IMR-90 (cell line): ENCODE measurements at regions not wholly inside any gene's neighbourhood (a gene's known extent, or its start where the extent isn't known, plus 50 kb on each side); places are given as distances from the start of the nearest gene placed in this dataset.

Experiments used
- ATAC-seq: fragments of 200-7000 bp; cut with Tn5 transposase; 2 replicates; pipeline ENCODE4 v1.9.1; 2020; ENCODE audit warnings: low read depth, mild to moderate bottlenecking, moderate library complexity
- BruUV-seq: library from RNA; stranded (reverse); fragments of 400-500 nt; replicated peaks from 2 replicates; lab custom pipeline; 2021; lab: Mats Ljungman, UMichigan
- CTCF ChIA-PET: fragments of 300-600 bp; formaldehyde crosslinking; extraction: SDS; loops from one replicate; lab custom pipeline; 2021; ENCODE audit warnings: antibody characterized with exemption; lab: Yijun Ruan, JAX
- POLR2A ChIA-PET: fragments of 300-600 bp; sonication (Branson Sonifier 250); formaldehyde crosslinking; loops from one replicate; lab custom pipeline; 2022; ENCODE audit warnings: antibody characterized with exemption; ENCODE audit not compliant: unreplicated experiment; lab: Charles Lee
- DNase-seq: peaks from one replicate; pipeline ENCODE4 v3.0.0; 2013
- H2AFZ ChIP-seq: replicated peaks from 2 replicates; pipeline ENCODE3; 2013; ENCODE audit warnings: low read length, mild to moderate bottlenecking; ENCODE audit not compliant: poor library complexity
- H2AK5ac ChIP-seq: 2 replicates; pipeline ENCODE4 v1.6.1; 2013; ENCODE audit warnings: low read depth, low read length, inconsistent platforms
- H2AK9ac ChIP-seq: replicated peaks from 2 replicates; pipeline ENCODE3; 2013; ENCODE audit warnings: mild to moderate bottlenecking, low read depth, low read length, moderate library complexity; ENCODE audit not compliant: poor library complexity
- H2BK120ac ChIP-seq: 2 replicates; pipeline ENCODE4 v1.6.1; 2013; ENCODE audit warnings: low read depth, low read length, inconsistent platforms
- H2BK15ac ChIP-seq: 3 replicates; pipeline ENCODE4 v1.6.1; 2013; ENCODE audit warnings: low read depth, low read length, inconsistent platforms
- H2BK20ac ChIP-seq: 2 replicates; pipeline ENCODE4 v1.6.1; 2013; ENCODE audit warnings: low read depth, mild to moderate bottlenecking, inconsistent platforms, low read length, moderate library complexity
- H2BK5ac ChIP-seq: 2 replicates; pipeline ENCODE4 v1.6.1; 2013; ENCODE audit warnings: mild to moderate bottlenecking, low read depth, low read length, inconsistent platforms; ENCODE audit not compliant: poor library complexity, severe bottlenecking
- H3K14ac ChIP-seq: replicated peaks from 2 replicates; pipeline ENCODE4 v1.6.1; 2013; ENCODE audit warnings: low read depth, low read length, inconsistent platforms
- H3K18ac ChIP-seq: 2 replicates; pipeline ENCODE4 v1.6.1; 2013; ENCODE audit warnings: low read depth, low read length, control low read depth
- H3K23ac ChIP-seq: 2 replicates; pipeline ENCODE4 v1.6.1; 2013; ENCODE audit warnings: low read depth, low read length, inconsistent platforms
- H3K27ac ChIP-seq: 2 replicates; pipeline ENCODE4 v1.5.1; 2013; ENCODE audit warnings: mild to moderate bottlenecking, control low read depth, low read length; ENCODE audit not compliant: insufficient read depth
- H3K27me3 ChIP-seq: 2 replicates; pipeline ENCODE4 v1.6.1; 2013; ENCODE audit warnings: low read length; ENCODE audit not compliant: control insufficient read depth, insufficient read depth
- H3K36me3 ChIP-seq: 2 replicates; pipeline ENCODE4 v1.6.1; 2013; ENCODE audit warnings: low read length, mixed read lengths; ENCODE audit not compliant: control insufficient read depth, insufficient read depth
- H3K4ac ChIP-seq: 2 replicates; pipeline ENCODE4 v1.6.1; 2013; ENCODE audit warnings: low read depth, low read length, inconsistent platforms
- H3K4me1 ChIP-seq: 2 replicates; pipeline ENCODE4 v1.6.1; 2013; ENCODE audit warnings: low read length, mixed read lengths; ENCODE audit not compliant: control insufficient read depth, insufficient read depth
- H3K4me2 ChIP-seq: 2 replicates; pipeline ENCODE4 v1.6.1; 2013; ENCODE audit warnings: low read depth, mild to moderate bottlenecking, control low read depth, low read length, moderate library complexity
- H3K4me3 ChIP-seq: 2 replicates; pipeline ENCODE4 v1.5.1; 2013; ENCODE audit warnings: low read depth, mild to moderate bottlenecking, control low read depth, low read length, moderate library complexity; ENCODE audit not compliant: insufficient read depth
- H3K56ac ChIP-seq: 2 replicates; pipeline ENCODE4 v1.6.1; 2013; ENCODE audit warnings: low read length, inconsistent platforms; ENCODE audit not compliant: insufficient read depth; ENCODE audit errors: extremely low read depth
- H3K79me1 ChIP-seq, 2 experiments: 2 replicates each; pipeline ENCODE4 v1.6.1; 2013; ENCODE audit warnings: low read length in 2 of 2, inconsistent platforms in 1 of 2, low read depth in 1 of 2
- H3K9ac ChIP-seq: 2 replicates; pipeline ENCODE4 v1.6.1; 2013; ENCODE audit warnings: low read depth, low read length, control low read depth
- H3K9me1 ChIP-seq: 2 replicates; pipeline ENCODE4 v1.6.1; 2013; ENCODE audit warnings: low read length, inconsistent platforms; ENCODE audit not compliant: insufficient read depth
- H3K9me3 ChIP-seq: 2 replicates; pipeline ENCODE4 v1.6.1; 2013; ENCODE audit warnings: low read length; ENCODE audit not compliant: control insufficient read depth, insufficient read depth
- H4K20me1 ChIP-seq: 2 replicates; pipeline ENCODE4 v1.6.1; 2013; ENCODE audit warnings: low read length, inconsistent platforms; ENCODE audit not compliant: insufficient read depth
- H4K5ac ChIP-seq: 2 replicates; pipeline ENCODE4 v1.6.1; 2013; ENCODE audit warnings: mild to moderate bottlenecking, low read depth, low read length, control low read depth
- H4K8ac ChIP-seq, 2 experiments: 2 replicates each; pipeline ENCODE4 v1.6.1; 2013; ENCODE audit warnings: low read depth in 2 of 2, low read length in 2 of 2, control low read depth in 1 of 2, inconsistent platforms in 1 of 2
- H4K91ac ChIP-seq: 2 replicates; pipeline ENCODE4 v1.6.1; 2013; ENCODE audit warnings: low read depth, low read length, inconsistent platforms; ENCODE audit not compliant: insufficient read depth
- BHLHE40 ChIP-seq: fragments of 150-350 bp; IDR thresholded peaks from 2 replicates; pipeline ENCODE4 v1.6.1; 2016; ENCODE audit warnings: mild to moderate bottlenecking, low read depth, low read length
- CEBPB ChIP-seq: IDR thresholded peaks from 2 replicates; pipeline ENCODE4 v1.6.1; 2012; ENCODE audit warnings: low read depth, low read length, improper control_type of control experiment
- CTCF ChIP-seq: conservative IDR thresholded peaks from 2 replicates; pipeline ENCODE4 v1.5.1; 2012; ENCODE audit warnings: mild to moderate bottlenecking, low read depth, low read length, improper control_type of control experiment
- FOS ChIP-seq: fragments of 150-350 bp; IDR thresholded peaks from 2 replicates; pipeline ENCODE4 v1.6.1; 2016; ENCODE audit warnings: low read depth, low read length
- MAFK ChIP-seq: IDR thresholded peaks from 2 replicates; pipeline ENCODE4 v1.6.1; 2012; ENCODE audit warnings: low read depth, low read length, improper control_type of control experiment
- MAZ ChIP-seq: IDR thresholded peaks from 2 replicates; pipeline ENCODE4 v1.6.1; 2012; ENCODE audit warnings: low read depth, mild to moderate bottlenecking, low read length, improper control_type of control experiment, moderate library complexity, borderline replicate concordance
- MXI1 ChIP-seq: IDR thresholded peaks from 2 replicates; pipeline ENCODE4 v1.6.1; 2012; ENCODE audit warnings: low read depth, mild to moderate bottlenecking, low read length, moderate library complexity, borderline replicate concordance
- NFE2L2 ChIP-seq: fragments of 150-350 bp; IDR thresholded peaks from 2 replicates; pipeline ENCODE4 v1.6.1; 2016; ENCODE audit warnings: low read depth, mild to moderate bottlenecking, low read length
- POLR2A ChIP-seq: IDR thresholded peaks from 2 replicates; pipeline ENCODE4 v1.6.1; 2012; ENCODE audit warnings: mild to moderate bottlenecking, low read depth, low read length
- RAD21 ChIP-seq: IDR thresholded peaks from 2 replicates; pipeline ENCODE4 v1.6.1; 2012; ENCODE audit warnings: low read length, improper control_type of control experiment
- RCOR1 ChIP-seq: IDR thresholded peaks from 2 replicates; pipeline ENCODE4 v1.6.1; 2012; ENCODE audit warnings: mild to moderate bottlenecking, low read length, improper control_type of control experiment; ENCODE audit not compliant: insufficient replicate concordance
- SMC3 ChIP-seq: fragments of 150-350 bp; IDR thresholded peaks from 2 replicates; pipeline ENCODE4 v1.6.1; 2016; ENCODE audit warnings: low read depth, mild to moderate bottlenecking, antibody characterized with exemption, low read length, moderate library complexity
- USF2 ChIP-seq: fragments of 150-350 bp; IDR thresholded peaks from 2 replicates; pipeline ENCODE4 v1.6.1; 2017; ENCODE audit warnings: mild to moderate bottlenecking, antibody characterized with exemption, low read length, low read depth
- WGBS, 2 experiments: methylation state at CpG; one replicate each; pipeline versions ENCODE4 v1.1.5 to v1.1.7; 2013; ENCODE audit warnings: missing lambda C conversion rate in 2 of 2; ENCODE audit not compliant: insufficient read length in 1 of 2; ENCODE audit errors: extremely low coverage in 2 of 2; 5-methylcytosine and 5-hydroxymethylcytosine counted together
- dilution Hi-C: fragments of 300-500 bp; cut with HindIII; formaldehyde crosslinking; loops from one replicate; pipeline ENCODE4 v1.14.3; 2018; ENCODE audit warnings: low sequenced_read_pairs; ENCODE audit not compliant: unreplicated experiment
- in situ Hi-C: fragments of 300-500 bp; cut with MboI; formaldehyde crosslinking; loops from 3 replicates; pipeline ENCODE4 v1.14.3; 2019; ENCODE audit warnings: low sequenced_read_pairs, inconsistent platforms, mixed read lengths
- intact Hi-C: fragments of 100-400 bp; cut with micrococcal nuclease; formaldehyde crosslinking; loops from 2 replicates; pipeline ENCODE4 v1.10.0; 2022
- TF ChIP-seq, protein P1 (sequence below): fragments of 150-350 bp; IDR thresholded peaks from 2 replicates; pipeline ENCODE4 v1.6.1; 2016; ENCODE audit warnings: low read depth, mild to moderate bottlenecking, low read length, moderate library complexity, borderline replicate concordance

DNA sequence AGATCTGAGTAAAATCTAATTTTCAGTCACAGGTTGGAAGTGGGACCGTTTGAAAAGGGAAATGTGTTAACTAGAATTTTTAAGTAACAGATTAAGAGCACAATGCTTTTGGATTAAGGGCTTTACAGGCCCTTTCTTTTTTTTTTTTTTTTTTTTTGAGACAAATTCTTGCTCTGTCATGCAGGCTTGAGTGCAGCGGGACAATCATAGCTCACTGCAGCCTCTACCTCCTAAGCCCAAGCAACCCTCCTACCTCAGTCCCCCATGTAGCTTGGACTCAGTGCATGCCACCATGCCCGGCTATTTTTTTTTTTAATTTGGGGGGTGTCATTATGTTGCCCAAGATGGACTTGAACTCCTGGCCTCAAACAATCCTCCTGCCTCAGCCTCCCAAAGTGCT is 363.7 kb downstream of the LIG4 start:
- no peak overlapping the region for H4K8ac ChIP-seq
- no peak overlapping the region for H2BK15ac ChIP-seq
- no peak overlapping the region for H2BK20ac ChIP-seq
- ChIA-PET CTCF (interaction anchor here (0.6 kb wide), 1 partner anchor 462 kb away, joined by 3 read pairs; no protein-coding TSS in a partner anchor), POLR2A (interaction anchor here (0.6 kb wide), 1 partner anchor 11 kb away, joined by 9 read pairs; no protein-coding TSS in a partner anchor)
- H4K91ac ChIP-seq, result no peak overlapping the region
- H3K9ac ChIP-seq, result no peak overlapping the region
- H3K36me3 ChIP-seq, result 0 out of 2 replicates have a peak, but pooled peaks cover 1% of the 10 kb centered on the region
- no peak overlapping the region for H4K5ac ChIP-seq
- no peak overlapping the region for H3K27ac ChIP-seq
- no peak overlapping the region for H3K23ac ChIP-seq
- no CpG with 5 or more reads among the region's 3 CpGs for WGBS, 2 experiments
- no TSS peak for BruUV-seq
- H2AFZ ChIP-seq, result no peak overlapping the region
- peaks cover 4% of the 10 kb centered on the region for H3K4me1 ChIP-seq
- no peak overlapping the region for H3K18ac ChIP-seq
- no peak overlapping the region for H3K4me3 ChIP-seq
- ATAC-seq (no peak), DNase-seq (no peak)
- intact Hi-C loops (no loop called here), in situ Hi-C loops (no loop called here), dilution Hi-C loops (no loop called here)
- no peak overlapping the region for H3K14ac ChIP-seq
- H3K9me3 ChIP-seq, result no peaks in the 10 kb centered on the region
- no peak overlapping the region for H3K56ac ChIP-seq
- peaks cover 49% of the 10 kb centered on the region for H4K20me1 ChIP-seq
- peaks cover 9 to 61% of the 10 kb centered on the region in 2 experiments for H3K79me1 ChIP-seq
- peaks cover 2% of the 10 kb centered on the region; the same call in 1 of the 2 replicates for H3K9me1 ChIP-seq
- no peak overlapping the region for H2BK120ac ChIP-seq
- H3K27me3 ChIP-seq, result no peaks in the 10 kb centered on the region
- no peak overlapping the region for H2BK5ac ChIP-seq
- TF ChIP-seq RAD21 (no peak), MAFK (no peak), SMC3 (no peak), CEBPB (no peak), RCOR1 (no peak), MXI1 (no peak), MAZ (no peak), NFE2L2 (no peak), BHLHE40 (no peak), USF2 (no peak), FOS (no peak), POLR2A (no peak), CTCF (no peak)
- TF ChIP-seq, protein P1, sequence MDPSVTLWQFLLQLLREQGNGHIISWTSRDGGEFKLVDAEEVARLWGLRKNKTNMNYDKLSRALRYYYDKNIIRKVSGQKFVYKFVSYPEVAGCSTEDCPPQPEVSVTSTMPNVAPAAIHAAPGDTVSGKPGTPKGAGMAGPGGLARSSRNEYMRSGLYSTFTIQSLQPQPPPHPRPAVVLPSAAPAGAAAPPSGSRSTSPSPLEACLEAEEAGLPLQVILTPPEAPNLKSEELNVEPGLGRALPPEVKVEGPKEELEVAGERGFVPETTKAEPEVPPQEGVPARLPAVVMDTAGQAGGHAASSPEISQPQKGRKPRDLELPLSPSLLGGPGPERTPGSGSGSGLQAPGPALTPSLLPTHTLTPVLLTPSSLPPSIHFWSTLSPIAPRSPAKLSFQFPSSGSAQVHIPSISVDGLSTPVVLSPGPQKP, result no peak
- no peak overlapping the region for H3K4ac ChIP-seq
- no peak overlapping the region for H3K4me2 ChIP-seq
- H2AK5ac ChIP-seq, result no peak overlapping the region
- no peak overlapping the region for H2AK9ac ChIP-seq
